ENCODE measurements at regions not wholly inside any gene's neighbourhood (a gene's known extent, or its start where the extent isn't known, plus 50 kb on each side); places are given as distances from the start of the nearest gene placed in this dataset.
A peak's percentile ranks its signal among the peaks of the same experiment; 100 is the strongest.

DNA sequence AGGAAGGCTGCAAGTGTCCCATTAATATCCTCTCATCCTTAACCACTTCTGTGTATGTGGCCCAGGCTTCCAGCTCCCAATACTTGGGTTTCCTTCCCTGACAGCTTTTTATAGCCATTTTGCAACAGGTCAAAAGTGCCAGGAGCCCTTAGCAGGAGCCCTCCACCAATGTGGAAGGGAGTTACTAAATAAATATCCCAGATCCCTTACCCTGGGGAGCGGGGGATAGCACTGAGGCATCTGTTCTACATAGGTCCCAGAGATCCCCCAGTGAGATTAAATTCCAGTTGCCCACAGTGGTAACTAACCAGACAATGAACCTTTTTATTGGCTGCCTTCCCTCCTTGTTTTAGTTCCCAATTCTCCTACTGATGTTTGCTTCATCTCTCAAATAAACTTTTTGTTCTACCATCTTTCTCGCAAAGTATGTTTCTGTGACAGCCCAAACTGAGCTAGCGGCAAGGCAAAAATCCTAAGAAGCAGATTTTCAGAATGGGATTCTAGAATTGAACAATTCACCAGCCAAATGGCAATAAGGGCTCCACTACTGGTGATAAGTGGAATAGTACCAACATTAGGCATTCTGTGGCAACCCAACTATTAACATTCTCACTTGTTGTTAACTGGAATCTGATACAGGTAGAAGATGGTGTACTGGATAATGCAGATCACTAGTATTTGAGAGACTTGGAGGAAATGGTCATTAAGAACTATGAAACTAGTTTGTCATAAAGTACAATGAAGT is 83.9 kb upstream of the MAPRE2 start:
- FAIRE-seq (no peak), DNase-seq (no peak)
- no peaks in the 10 kb centered on the region for H3K27me3 ChIP-seq (ENCODE audit: control insufficient read depth, insufficient read depth, low read length)
- no peak overlapping the region for H3K4me3 ChIP-seq (ENCODE audit: low read length in 3 of 3)
- no peaks in the 10 kb centered on the region for H3K4me1 ChIP-seq (ENCODE audit: control insufficient read depth in 2 of 3, insufficient read depth in 2 of 3, low read depth in 1 of 3, low read length in 3 of 3)
- TF ChIP-seq, protein P1, sequence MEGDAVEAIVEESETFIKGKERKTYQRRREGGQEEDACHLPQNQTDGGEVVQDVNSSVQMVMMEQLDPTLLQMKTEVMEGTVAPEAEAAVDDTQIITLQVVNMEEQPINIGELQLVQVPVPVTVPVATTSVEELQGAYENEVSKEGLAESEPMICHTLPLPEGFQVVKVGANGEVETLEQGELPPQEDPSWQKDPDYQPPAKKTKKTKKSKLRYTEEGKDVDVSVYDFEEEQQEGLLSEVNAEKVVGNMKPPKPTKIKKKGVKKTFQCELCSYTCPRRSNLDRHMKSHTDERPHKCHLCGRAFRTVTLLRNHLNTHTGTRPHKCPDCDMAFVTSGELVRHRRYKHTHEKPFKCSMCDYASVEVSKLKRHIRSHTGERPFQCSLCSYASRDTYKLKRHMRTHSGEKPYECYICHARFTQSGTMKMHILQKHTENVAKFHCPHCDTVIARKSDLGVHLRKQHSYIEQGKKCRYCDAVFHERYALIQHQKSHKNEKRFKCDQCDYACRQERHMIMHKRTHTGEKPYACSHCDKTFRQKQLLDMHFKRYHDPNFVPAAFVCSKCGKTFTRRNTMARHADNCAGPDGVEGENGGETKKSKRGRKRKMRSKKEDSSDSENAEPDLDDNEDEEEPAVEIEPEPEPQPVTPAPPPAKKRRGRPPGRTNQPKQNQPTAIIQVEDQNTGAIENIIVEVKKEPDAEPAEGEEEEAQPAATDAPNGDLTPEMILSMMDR (IDR thresholded peaks at IDR 0.05; ENCODE audit: borderline replicate concordance, extremely low read depth, insufficient read depth) = no peak
- H3K9me3 ChIP-seq (ENCODE audit: control insufficient read depth in 2 of 3, insufficient read depth in 1 of 3, low read length in 3 of 3) = no peaks in the 10 kb centered on the region
- no peaks in the 10 kb centered on the region for H3K36me3 ChIP-seq (ENCODE audit: control insufficient read depth in 2 of 3, insufficient read depth in 3 of 3, low read length in 3 of 3)
- H3K27ac ChIP-seq (ENCODE audit: low read depth in 2 of 2, low read length in 2 of 2) = no peak overlapping the region
- no peak overlapping the region for H3K9ac ChIP-seq (ENCODE audit: low read length in 3 of 3)
- intact Hi-C loops (cut with DNase I) = no loop called here

DNA sequence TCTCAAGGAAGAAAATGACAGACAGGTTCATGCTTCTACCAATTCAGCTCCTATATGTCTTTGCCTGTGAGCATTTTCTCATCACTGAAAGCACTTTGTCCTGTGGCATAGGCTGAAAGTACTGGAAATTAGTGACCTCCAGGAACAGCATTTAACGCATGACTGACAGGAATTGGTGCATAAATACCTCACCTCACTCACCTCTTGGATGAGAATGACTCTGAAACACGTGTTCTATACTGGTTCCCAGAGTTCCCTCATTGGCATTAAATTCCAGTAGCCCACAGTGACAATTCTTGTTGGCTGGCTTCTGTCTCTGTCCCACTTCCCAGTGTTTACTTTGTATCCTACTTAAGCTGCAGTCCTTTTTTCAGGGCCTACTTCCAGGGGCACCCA is 83.4 kb upstream of the MAPRE2 start:
- no peak for FAIRE-seq
- Histone ChIP-seq H3K27me3 (ENCODE audit: control insufficient read depth, insufficient read depth, low read length) (no peaks in the 10 kb centered on the region), H3K27ac (ENCODE audit: low read depth in 2 of 2, low read length in 2 of 2) (no peak overlapping the region), H3K9me3 (ENCODE audit: control insufficient read depth in 2 of 3, insufficient read depth in 1 of 3, low read length in 3 of 3) (no peaks in the 10 kb centered on the region), H3K4me1 (ENCODE audit: control insufficient read depth in 2 of 3, insufficient read depth in 2 of 3, low read depth in 1 of 3, low read length in 3 of 3) (no peaks in the 10 kb centered on the region), H3K9ac (ENCODE audit: low read length in 3 of 3) (no peak overlapping the region), H3K36me3 (ENCODE audit: control insufficient read depth in 2 of 3, insufficient read depth in 3 of 3, low read length in 3 of 3) (no peaks in the 10 kb centered on the region), H3K4me3 (ENCODE audit: low read length in 3 of 3) (no peak overlapping the region)
- intact Hi-C loops (cut with DNase I) = no loop called here
- TF ChIP-seq, protein P1 (IDR thresholded peaks at IDR 0.05; ENCODE audit: borderline replicate concordance, extremely low read depth, insufficient read depth) = no peak
- peak in 2 of 5 donors; percentile 13 to 23 for DNase-seq

DNA sequence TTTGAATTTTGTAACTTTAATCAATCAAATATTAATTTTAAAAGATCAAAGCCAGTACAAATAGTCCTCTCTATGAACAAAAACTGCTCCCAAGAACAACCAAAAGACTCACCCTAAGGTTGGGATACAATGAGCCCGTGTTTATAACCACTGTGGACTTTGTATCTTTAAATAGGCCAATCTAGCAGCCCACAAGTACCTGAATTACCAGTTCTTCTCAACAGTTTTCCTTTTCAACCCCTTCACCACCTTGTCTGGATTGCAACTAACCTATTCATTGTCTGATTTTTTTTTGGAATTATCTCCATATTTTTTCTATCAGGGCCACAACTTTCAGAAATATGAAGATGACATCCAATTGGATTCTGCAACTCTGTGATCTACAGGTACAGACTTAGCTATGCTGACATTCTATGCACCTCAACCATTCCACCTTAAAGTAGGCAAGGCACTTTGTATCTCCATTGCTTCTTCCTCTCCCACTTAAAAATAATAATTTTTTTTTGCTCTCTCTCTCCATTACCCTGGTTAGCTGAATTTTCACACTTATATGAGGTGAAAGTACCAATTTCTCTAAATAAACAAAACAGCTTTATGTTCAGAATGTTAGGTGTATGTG is 81.9 kb upstream of the MAPRE2 start:
- Histone ChIP-seq H3K9me3 (ENCODE audit: control insufficient read depth in 2 of 3, insufficient read depth in 1 of 3, low read length in 3 of 3) (no peaks in the 10 kb centered on the region), H3K9ac (ENCODE audit: low read length in 3 of 3) (no peak overlapping the region), H3K27ac (ENCODE audit: low read depth in 2 of 2, low read length in 2 of 2) (no peak overlapping the region), H3K4me3 (ENCODE audit: low read length in 3 of 3) (no peak overlapping the region), H3K27me3 (ENCODE audit: control insufficient read depth, insufficient read depth, low read length) (no peaks in the 10 kb centered on the region), H3K36me3 (ENCODE audit: control insufficient read depth in 2 of 3, insufficient read depth in 3 of 3, low read length in 3 of 3) (no peaks in the 10 kb centered on the region), H3K4me1 (ENCODE audit: control insufficient read depth in 2 of 3, insufficient read depth in 2 of 3, low read depth in 1 of 3, low read length in 3 of 3) (no peaks in the 10 kb centered on the region)
- TF ChIP-seq, protein P1 (IDR thresholded peaks at IDR 0.05; ENCODE audit: borderline replicate concordance, extremely low read depth, insufficient read depth) = no peak
- FAIRE-seq (no peak), DNase-seq (no peak)
- intact Hi-C loops (cut with DNase I) = no loop called here

Measured in kidney (tissue), 13 donors.